ENCODE measurements at regions not wholly inside any gene's neighbourhood (a gene's known extent, or its start where the extent isn't known, plus 50 kb on each side); places are given as distances from the start of the nearest gene placed in this dataset.
"Not testable (repeated sequence)": the region's sequence is repeated elsewhere in the genome, so short reads cannot be mapped to it uniquely, and the experiment has no call there.

DNA sequence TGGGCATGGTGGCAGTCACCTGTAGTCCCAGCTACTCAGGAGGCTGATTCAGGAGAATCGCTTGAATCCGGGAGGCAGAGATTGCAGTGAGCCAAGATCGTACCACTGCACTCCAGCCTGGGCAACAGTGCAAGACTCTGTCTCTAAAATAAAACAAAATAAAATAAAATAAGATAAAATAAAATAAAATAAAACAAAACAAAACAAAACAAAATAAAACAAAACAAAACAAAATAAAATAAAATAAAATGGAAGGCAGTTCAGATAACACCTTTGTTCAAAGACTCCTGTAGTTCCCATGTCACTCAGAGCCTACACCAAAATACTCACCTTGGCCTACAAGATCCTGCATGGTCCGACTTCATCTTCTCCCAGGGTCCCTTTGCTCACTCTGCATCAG lies 61.3 kb downstream of the SYF2 start:
- TF ChIP-seq CTCF (IDR thresholded peaks at IDR 0.05); SIN3A (IDR thresholded peaks at IDR 0.05; ENCODE audit: borderline replicate concordance, insufficient read depth, low read depth, low read length); POLR2AphosphoS5 (IDR thresholded peaks at IDR 0.05; ENCODE audit: low read depth, low read length): not testable (repeated sequence)
